GM19372 (cell line): ENCODE measurements at regions not wholly inside any gene's neighbourhood (a gene's known extent, or its start where the extent isn't known, plus 50 kb on each side); places are given as distances from the start of the nearest gene placed in this dataset.

Experiments used
- ATAC-seq: cut with Tn5 transposase; IDR thresholded peaks from one replicate; pipeline ENCODE4 v1.9.1; 2021; ENCODE audit warnings: mild to moderate bottlenecking, low read depth, moderate library complexity; ENCODE audit not compliant: unreplicated experiment

- no peak for ATAC-seq
Observed at GRCh38 chr20:58162986-58163385, 65.5 kb downstream of the ANKRD60 start.

- no peak for ATAC-seq
Observed at GRCh38 chr20:58161192-58161591, 67.3 kb downstream of the ANKRD60 start.

DNA sequence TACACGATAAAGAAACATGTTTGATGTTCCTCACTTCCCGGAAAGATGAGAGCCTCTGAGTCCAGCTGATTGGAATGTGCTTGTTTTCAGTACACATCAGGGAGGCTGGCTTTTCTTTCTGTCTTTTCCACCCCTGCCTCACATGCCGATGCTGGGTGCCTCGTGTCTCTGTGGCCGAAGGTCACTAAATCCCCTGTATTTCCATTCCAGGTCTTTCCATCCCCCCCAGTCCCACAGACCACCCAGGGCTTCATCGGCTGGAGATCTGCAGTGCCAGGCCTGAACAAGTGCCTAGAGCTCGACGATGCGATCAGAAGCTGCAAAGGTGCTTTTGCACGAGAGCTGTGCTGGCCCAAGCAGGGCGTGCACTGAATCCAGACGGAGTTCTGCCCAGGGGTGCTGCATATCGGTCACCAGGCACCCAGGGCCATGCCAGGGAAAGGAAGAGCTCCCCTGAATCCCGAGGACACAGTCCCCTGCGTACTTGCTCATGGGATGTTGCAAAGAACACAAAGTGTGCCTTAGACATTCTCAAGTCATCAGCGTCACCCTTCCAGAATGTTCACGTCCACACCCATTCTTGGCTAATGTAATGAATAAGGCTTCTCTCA is 67.9 kb downstream of the ANKRD60 start:
- ATAC-seq: no peak

GRCh38 chr20:58155148-58155925 is 73.1 kb downstream of the ANKRD60 start:
- ATAC-seq: no peak

DNA sequence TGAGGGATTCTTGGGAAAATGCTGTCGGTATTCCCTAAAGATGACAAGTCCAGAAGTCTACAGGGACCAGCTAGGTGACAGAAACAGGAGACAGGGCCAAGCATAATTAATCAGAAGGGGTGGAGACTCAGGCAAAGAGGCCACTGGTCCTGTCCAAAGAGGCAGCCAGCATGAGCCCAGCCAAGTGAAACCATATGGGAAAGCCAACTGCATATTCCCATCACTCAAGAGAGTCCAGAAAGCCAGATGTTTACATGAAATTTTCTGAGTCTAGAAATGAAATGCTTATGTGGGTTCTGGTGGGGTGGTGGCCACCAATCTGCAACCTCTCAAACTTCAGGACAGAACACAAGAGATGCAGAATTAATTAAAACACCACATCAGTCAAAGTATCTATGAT is 74.3 kb downstream of the ANKRD60 start:
- ATAC-seq: no peak

DNA sequence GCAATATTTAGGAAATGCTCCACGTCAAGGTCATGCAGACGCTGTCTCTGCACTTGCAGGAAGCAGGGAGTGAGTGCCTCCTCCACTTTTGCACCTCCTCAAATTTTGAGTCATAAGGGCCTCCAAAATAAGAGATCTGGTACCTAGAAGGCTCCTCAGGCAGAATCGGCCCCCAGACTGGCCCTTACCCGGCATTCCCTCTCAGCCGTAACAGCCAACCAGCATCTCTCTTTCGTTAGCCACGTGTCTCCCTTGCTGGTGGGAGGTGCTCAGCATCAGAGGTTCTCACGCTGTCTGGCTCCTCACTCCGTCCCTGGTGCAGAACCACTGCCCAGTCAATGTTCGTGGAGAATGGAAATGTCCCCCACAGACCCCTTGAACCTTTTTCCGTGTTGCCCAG is 75.3 kb downstream of the ANKRD60 start:
- ATAC-seq: no peak

DNA sequence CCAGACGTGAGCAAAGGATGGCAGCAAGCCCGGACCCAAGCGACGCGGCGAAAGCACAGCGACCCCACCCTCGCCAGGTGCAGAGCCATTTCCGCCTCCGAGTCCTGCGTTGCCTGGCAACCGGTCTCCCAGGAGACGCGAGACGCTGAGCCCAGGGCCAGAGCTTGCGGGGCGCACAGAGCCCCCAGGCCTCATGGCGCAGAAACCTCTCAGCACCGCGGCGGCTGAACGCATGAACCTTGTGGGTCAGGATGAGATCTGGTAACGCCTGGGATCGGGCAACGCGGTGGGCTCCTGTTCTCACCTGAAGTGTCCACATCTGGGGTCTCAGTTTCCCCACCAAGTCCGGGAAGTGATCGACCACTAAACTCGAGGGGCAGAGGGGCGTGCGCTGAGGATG is 77.7 kb downstream of the ANKRD60 start:
- ATAC-seq: no peak

DNA sequence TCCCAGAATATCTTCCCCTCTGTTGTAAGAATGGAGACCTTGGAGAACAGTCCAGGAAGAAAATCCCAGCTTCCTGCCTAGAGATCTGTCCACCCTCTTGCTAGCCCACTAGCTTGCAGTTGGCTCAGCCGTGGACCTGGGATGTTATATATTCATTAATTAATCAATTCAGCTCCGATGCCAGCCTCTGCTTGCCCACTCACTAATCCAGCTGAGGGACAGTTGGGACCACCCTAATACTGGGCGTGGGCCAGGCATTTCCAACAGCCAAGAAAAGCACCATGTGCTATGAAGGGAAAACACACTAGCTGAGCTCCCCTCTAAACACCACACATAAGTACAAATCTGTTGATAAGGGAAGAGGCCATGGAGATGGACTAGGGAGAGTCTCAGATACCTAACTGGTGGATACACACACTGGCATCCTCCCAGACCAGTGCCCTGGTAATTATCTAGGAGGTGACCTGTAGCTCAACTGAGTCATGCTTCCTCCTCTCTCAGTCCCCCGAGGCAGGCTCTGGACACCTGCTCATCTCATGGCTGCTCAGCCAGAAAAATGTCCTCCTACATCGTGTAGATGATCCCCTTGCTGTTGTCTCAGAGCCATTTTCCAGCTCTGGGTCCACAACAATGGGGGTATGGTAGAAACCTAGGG is 78.9 kb downstream of the ANKRD60 start:
- ATAC-seq: no peak

DNA sequence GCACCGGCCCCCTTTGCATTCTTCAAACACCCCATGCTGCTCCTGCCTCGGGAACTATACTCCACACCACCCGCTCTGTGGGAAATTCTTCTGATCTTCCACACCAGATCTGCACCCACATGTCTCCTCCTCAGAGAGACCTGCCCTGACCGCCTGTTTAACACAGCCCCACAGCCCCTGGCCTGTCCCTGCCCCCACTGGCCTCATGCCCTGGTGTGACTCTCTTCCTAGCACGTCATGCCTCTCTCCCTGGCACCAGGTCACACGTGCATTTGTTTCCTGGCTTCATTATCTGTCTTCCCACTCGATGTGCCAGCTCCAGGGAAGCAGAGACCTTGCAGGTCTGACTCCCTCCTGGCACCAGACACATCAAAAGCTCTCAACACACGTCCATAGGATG is 79.6 kb downstream of the ANKRD60 start:
- ATAC-seq: no peak

DNA sequence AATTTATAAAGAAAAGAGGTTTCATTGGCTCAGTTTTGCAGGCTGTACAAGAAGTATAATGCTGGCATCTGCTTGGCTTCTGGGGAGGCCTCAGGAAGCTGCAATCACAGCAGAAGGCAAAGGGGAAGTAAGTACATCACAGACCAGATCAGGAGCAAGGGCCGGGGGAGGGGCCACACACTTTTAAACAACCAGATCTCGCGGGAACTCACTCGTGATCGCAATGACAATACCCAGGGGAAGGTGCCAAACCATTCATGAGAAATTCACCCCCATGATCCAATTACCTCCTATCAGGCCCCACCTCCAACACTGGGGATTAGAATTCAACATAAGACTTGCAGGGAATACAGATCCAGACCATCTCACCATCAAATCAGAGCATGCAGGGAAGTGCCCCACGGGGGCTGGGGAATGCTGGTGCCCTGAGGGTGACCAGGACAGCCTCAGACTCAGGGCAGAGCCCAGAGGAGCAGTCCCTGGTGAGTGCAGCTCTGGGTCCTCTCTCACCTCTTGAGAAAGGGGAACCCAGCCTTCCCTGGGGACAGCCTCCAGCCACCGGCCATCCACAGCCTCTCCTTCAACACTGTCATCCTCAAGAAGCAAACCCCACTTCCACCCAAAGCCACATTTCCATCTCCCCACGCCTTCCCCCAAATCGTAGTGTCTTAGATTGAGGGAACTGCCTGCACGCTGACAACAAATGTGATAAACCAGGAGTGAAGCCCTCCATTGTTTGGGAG is 80.7 kb downstream of the ANKRD60 start:
- no peak for ATAC-seq

DNA sequence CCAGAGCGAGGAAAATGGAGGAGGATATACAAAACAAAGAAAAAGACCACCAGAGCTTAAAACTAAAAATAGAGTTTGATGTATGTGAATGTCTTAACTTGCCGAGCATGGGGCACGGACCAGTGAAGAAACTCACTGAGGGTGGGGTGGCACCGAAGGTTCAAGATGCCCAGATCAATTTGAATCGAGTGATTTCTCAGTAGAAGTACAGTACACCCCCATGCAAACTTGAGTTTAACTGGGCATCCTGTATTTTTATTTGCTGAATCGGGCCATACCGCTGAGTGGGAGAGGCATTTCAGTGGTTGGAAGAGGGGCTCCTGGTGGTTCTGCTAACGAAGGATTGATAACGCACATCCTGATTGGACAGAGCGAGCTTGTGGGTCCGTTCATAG is 81.7 kb downstream of the ANKRD60 start:
- no peak for ATAC-seq

GRCh38 chr20:58146081-58146745 is 82.2 kb downstream of the ANKRD60 start:
- ATAC-seq: no peak

- no peak for ATAC-seq
Observed at GRCh38 chr20:58145506-58146080, 82.9 kb downstream of the ANKRD60 start.

DNA sequence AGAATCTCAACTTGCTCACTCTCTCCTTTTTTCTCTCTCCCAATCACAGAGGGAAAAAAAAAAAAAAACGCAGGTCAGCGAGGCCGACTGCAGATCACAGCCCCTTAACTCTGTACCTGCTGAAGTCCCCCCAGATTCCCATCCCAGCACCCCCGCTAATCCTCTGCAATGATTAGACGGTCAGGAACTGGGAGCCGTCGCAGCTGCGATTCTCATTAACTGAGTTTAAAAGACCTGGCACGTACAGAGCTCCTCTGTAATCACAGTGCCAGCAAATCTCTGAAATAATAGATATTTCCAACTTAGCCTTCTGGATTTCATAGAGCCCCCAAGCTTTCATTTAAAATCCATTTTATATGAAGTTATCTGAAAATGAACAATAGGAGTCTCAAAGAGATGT is 84.4 kb downstream of the ANKRD60 start:
- no peak for ATAC-seq

DNA sequence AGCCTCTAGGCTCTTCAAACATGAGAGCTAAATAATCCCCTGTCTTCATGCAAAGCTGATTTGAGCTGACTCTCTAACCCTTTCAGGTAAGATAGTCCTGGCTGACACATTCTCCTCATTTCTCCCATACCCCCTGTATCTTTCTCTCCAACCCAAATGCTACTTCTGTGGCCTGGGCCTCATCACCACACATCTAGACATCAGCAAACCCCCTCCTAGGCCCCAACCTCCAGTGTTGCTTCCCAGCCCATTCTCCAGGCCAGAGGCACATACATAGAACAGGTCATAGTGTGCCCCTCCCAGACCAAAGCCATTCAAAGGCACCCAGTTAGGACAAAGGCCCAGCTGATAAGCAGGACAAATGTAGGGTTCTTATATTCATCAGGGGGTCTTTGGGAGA is 84.9 kb downstream of the ANKRD60 start:
- no peak for ATAC-seq

- no peak for ATAC-seq
Observed at GRCh38 chr20:58142843-58143185, 85.6 kb downstream of the ANKRD60 start.

- no peak for ATAC-seq
Observed at GRCh38 chr20:58141971-58142842, 86.2 kb downstream of the ANKRD60 start.

DNA sequence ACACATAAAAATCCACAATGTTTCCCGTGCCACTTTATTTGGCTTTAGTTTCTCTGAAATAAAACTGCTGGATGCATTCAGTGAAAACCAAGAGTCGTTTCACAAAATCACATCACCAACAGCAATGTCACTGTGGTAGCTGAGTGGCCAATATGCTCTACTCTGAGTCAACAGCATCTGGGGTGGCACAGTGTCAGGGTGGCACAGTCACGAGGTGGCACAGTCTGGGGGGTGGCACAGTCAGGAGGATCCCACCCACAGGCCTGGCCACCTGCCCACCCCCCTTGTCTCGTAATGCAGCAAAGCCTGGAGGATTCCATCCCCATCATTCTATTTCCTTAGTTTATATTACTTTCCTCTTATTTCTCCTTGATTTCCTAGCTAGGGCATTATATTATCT is 87.0 kb downstream of the ANKRD60 start:
- ATAC-seq: no peak

GRCh38 chr20:58140787-58141425 is 87.5 kb downstream of the ANKRD60 start:
- no peak for ATAC-seq
